Liver (tissue), 8 donors: ENCODE measurements at regions not wholly inside any gene's neighbourhood (a gene's known extent, or its start where the extent isn't known, plus 50 kb on each side); places are given as distances from the start of the nearest gene placed in this dataset.

ENCODE experiments used
- DNase-seq: peaks from one replicate; pipeline ENCODE4 v3.0.0-alpha.2; 2017; ENCODE audit warnings: low spot score
- H3K27ac ChIP-seq, 2 donors: one replicate each; pipeline ENCODE4 v1.7.0; 2013; ENCODE audit warnings: inconsistent platforms in 2 of 2, low read length in 2 of 2, control low read depth in 1 of 2, low read depth in 1 of 2, mild to moderate bottlenecking in 1 of 2
- H3K27me3 ChIP-seq, 4 donors: one replicate each; pipeline versions ENCODE4 v1.6.1 to v1.7.0; 2013; ENCODE audit warnings: low read length in 3 of 4, inconsistent platforms in 1 of 4, mild to moderate bottlenecking in 1 of 4, moderate library complexity in 1 of 4; ENCODE audit not compliant: control insufficient read depth in 4 of 4, insufficient read depth in 4 of 4
- H3K36me3 ChIP-seq, 4 donors: one replicate each; pipeline versions ENCODE4 v1.6.1 to v1.7.0; 2013; ENCODE audit warnings: low read length in 3 of 4, mild to moderate bottlenecking in 3 of 4, low read depth in 1 of 4, moderate library complexity in 1 of 4; ENCODE audit not compliant: control insufficient read depth in 4 of 4, insufficient read depth in 3 of 4
- H3K4me1 ChIP-seq, 4 donors: one replicate each; pipeline versions ENCODE4 v1.6.1 to v1.7.0; 2013; ENCODE audit warnings: low read length in 3 of 4, mild to moderate bottlenecking in 3 of 4, moderate library complexity in 1 of 4; ENCODE audit not compliant: control insufficient read depth in 4 of 4, insufficient read depth in 4 of 4
- H3K4me3 ChIP-seq, 3 donors: one replicate each; pipeline versions ENCODE4 v1.6.1 to v1.7.0; 2013; ENCODE audit warnings: low read length in 3 of 3, control low read depth in 1 of 3, low read depth in 1 of 3, mild to moderate bottlenecking in 1 of 3
- H3K9ac ChIP-seq, 2 donors: one replicate each; pipeline ENCODE4 v1.7.0; 2013; ENCODE audit warnings: low read length in 2 of 2, mild to moderate bottlenecking in 2 of 2, moderate library complexity in 2 of 2, control low read depth in 1 of 2, low read depth in 1 of 2
- H3K9me3 ChIP-seq, 4 donors: one replicate each; pipeline versions ENCODE4 v1.6.1 to v1.7.0; 2013; ENCODE audit warnings: low read length in 3 of 4; ENCODE audit not compliant: control insufficient read depth in 4 of 4
- EGR1 ChIP-seq, 2 donors: IDR thresholded peaks; 2 replicates each; pipeline ENCODE4 v1.6.1; 2016 to 2018; ENCODE audit warnings: antibody characterized with exemption in 2 of 2, low read depth in 2 of 2
- FOXA1 ChIP-seq: IDR thresholded peaks from 2 replicates; pipeline ENCODE4 v1.6.1; 2016; ENCODE audit warnings: antibody characterized with exemption
- FOXA2 ChIP-seq: IDR thresholded peaks from 2 replicates; pipeline ENCODE4 v1.6.1; 2016; ENCODE audit warnings: antibody characterized with exemption
- GABPA ChIP-seq, 2 donors: IDR thresholded peaks in 1 of 2; conservative IDR thresholded peaks in 1 of 2; 2 replicates each; pipeline ENCODE4 v1.6.1; 2016; ENCODE audit warnings: antibody characterized with exemption in 2 of 2, mild to moderate bottlenecking in 1 of 2, moderate library complexity in 1 of 2
- HNF4A ChIP-seq, 2 donors: conservative IDR thresholded peaks; 2 replicates each; pipeline ENCODE4 v1.6.1; 2016; ENCODE audit warnings: antibody characterized with exemption in 2 of 2, mild to moderate bottlenecking in 2 of 2
- HNF4G ChIP-seq: IDR thresholded peaks from 2 replicates; pipeline ENCODE4 v1.6.1; 2016; ENCODE audit warnings: antibody characterized with exemption
- JUND ChIP-seq, 2 donors: IDR thresholded peaks; 2 replicates each; pipeline ENCODE4 v1.6.1; 2016; ENCODE audit warnings: antibody characterized with exemption in 2 of 2
- NR2F2 ChIP-seq: IDR thresholded peaks from 2 replicates; pipeline ENCODE4 v1.6.1; 2016; ENCODE audit warnings: antibody characterized with exemption
- RAD21 ChIP-seq, 2 donors: IDR thresholded peaks; 2 replicates each; pipeline ENCODE4 v1.6.1; 2016; ENCODE audit warnings: antibody characterized with exemption in 2 of 2, mild to moderate bottlenecking in 2 of 2
- RXRA ChIP-seq, 2 donors: IDR thresholded peaks; 2 replicates each; pipeline ENCODE4 v1.6.1; 2017 to 2018; ENCODE audit warnings: antibody characterized with exemption in 2 of 2, mild to moderate bottlenecking in 1 of 2
- SP1 ChIP-seq: IDR thresholded peaks from 2 replicates; pipeline ENCODE4 v1.6.1; 2018; ENCODE audit warnings: antibody characterized with exemption, mild to moderate bottlenecking
- TAF1 ChIP-seq: conservative IDR thresholded peaks from 2 replicates; pipeline ENCODE4 v1.6.1; 2016; ENCODE audit warnings: antibody characterized with exemption, mild to moderate bottlenecking
- YY1 ChIP-seq: IDR thresholded peaks from 2 replicates; pipeline ENCODE4 v1.6.1; 2016; ENCODE audit warnings: antibody characterized with exemption, mild to moderate bottlenecking
- ZBTB33 ChIP-seq: IDR thresholded peaks from 2 replicates; pipeline ENCODE4 v1.6.1; 2016; ENCODE audit warnings: antibody characterized with exemption
- WGBS: extraction: QIAGEN DNeasy Blood & Tissue Kit; methylation state at CpG from one replicate; pipeline ENCODE4 v1.1.7; 2013; 5-methylcytosine and 5-hydroxymethylcytosine counted together
- TF ChIP-seq, protein P1 (sequence below): IDR thresholded peaks from 2 replicates; pipeline ENCODE4 v1.6.1; 2016; ENCODE audit warnings: antibody characterized with exemption
- TF ChIP-seq, protein P2 (sequence below): IDR thresholded peaks from 2 replicates; pipeline ENCODE4 v1.6.1; 2016; ENCODE audit warnings: antibody characterized with exemption, mild to moderate bottlenecking
- TF ChIP-seq, protein P3 (sequence below): fragments of 150-350 bp; IDR thresholded peaks from 2 replicates; pipeline ENCODE4 v1.5.1; 2017; ENCODE audit warnings: improper control_type of control experiment, low read depth, low read length; ENCODE audit not compliant: missing input control
- TF ChIP-seq, protein P4 (sequence below): IDR thresholded peaks from 2 replicates; pipeline ENCODE4 v1.6.1; 2016; ENCODE audit warnings: antibody characterized with exemption
- donor health status: healthy.
- donor health status: healthy.
- donor health status: healthy.
- donor health status: healthy.
- donor health status: healthy.

GRCh38 chr21:41622201-41622600 is 114.2 kb upstream of the TMPRSS2 start:
- Histone ChIP-seq H3K36me3 (no peaks in the 10 kb centered on the region), H3K27ac (no peak overlapping the region), H3K4me1 (no peaks in the 10 kb centered on the region), H3K27me3 (no peaks in the 10 kb centered on the region), H3K9me3 (no peaks in the 10 kb centered on the region), H3K4me3 (no peak overlapping the region), H3K9ac (no peak overlapping the region)
- TF ChIP-seq FOXA2 (no peak), RAD21 (IDR thresholded peaks at IDR 0.05) (no peak), TAF1 (no peak), YY1 (no peak), FOXA1 (no peak), NR2F2 (no peak), ZBTB33 (no peak), EGR1 (IDR thresholded peaks at IDR 0.05; ENCODE audit: low read depth in 2 of 2) (no peak), GABPA (IDR thresholded peaks at IDR 0.05 in 1 of 2, conservative IDR thresholded peaks at IDR 0.05 in 1 of 2) (no peak), HNF4A (conservative IDR thresholded peaks at IDR 0.05) (no peak), HNF4G (no peak), RXRA (IDR thresholded peaks at IDR 0.05) (no peak), SP1 (no peak), JUND (IDR thresholded peaks at IDR 0.05) (no peak)
- TF ChIP-seq, protein P1, sequence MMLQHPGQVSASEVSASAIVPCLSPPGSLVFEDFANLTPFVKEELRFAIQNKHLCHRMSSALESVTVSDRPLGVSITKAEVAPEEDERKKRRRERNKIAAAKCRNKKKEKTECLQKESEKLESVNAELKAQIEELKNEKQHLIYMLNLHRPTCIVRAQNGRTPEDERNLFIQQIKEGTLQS: no peak
- TF ChIP-seq, protein P2, sequence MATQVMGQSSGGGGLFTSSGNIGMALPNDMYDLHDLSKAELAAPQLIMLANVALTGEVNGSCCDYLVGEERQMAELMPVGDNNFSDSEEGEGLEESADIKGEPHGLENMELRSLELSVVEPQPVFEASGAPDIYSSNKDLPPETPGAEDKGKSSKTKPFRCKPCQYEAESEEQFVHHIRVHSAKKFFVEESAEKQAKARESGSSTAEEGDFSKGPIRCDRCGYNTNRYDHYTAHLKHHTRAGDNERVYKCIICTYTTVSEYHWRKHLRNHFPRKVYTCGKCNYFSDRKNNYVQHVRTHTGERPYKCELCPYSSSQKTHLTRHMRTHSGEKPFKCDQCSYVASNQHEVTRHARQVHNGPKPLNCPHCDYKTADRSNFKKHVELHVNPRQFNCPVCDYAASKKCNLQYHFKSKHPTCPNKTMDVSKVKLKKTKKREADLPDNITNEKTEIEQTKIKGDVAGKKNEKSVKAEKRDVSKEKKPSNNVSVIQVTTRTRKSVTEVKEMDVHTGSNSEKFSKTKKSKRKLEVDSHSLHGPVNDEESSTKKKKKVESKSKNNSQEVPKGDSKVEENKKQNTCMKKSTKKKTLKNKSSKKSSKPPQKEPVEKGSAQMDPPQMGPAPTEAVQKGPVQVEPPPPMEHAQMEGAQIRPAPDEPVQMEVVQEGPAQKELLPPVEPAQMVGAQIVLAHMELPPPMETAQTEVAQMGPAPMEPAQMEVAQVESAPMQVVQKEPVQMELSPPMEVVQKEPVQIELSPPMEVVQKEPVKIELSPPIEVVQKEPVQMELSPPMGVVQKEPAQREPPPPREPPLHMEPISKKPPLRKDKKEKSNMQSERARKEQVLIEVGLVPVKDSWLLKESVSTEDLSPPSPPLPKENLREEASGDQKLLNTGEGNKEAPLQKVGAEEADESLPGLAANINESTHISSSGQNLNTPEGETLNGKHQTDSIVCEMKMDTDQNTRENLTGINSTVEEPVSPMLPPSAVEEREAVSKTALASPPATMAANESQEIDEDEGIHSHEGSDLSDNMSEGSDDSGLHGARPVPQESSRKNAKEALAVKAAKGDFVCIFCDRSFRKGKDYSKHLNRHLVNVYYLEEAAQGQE: no peak
- TF ChIP-seq, protein P3, sequence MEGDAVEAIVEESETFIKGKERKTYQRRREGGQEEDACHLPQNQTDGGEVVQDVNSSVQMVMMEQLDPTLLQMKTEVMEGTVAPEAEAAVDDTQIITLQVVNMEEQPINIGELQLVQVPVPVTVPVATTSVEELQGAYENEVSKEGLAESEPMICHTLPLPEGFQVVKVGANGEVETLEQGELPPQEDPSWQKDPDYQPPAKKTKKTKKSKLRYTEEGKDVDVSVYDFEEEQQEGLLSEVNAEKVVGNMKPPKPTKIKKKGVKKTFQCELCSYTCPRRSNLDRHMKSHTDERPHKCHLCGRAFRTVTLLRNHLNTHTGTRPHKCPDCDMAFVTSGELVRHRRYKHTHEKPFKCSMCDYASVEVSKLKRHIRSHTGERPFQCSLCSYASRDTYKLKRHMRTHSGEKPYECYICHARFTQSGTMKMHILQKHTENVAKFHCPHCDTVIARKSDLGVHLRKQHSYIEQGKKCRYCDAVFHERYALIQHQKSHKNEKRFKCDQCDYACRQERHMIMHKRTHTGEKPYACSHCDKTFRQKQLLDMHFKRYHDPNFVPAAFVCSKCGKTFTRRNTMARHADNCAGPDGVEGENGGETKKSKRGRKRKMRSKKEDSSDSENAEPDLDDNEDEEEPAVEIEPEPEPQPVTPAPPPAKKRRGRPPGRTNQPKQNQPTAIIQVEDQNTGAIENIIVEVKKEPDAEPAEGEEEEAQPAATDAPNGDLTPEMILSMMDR: no peak
- TF ChIP-seq, protein P4, sequence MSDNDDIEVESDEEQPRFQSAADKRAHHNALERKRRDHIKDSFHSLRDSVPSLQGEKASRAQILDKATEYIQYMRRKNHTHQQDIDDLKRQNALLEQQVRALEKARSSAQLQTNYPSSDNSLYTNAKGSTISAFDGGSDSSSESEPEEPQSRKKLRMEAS: no peak
- no peak for DNase-seq
- WGBS: 84% methylated on average over 10 of the region's 10 CpGs

DNA sequence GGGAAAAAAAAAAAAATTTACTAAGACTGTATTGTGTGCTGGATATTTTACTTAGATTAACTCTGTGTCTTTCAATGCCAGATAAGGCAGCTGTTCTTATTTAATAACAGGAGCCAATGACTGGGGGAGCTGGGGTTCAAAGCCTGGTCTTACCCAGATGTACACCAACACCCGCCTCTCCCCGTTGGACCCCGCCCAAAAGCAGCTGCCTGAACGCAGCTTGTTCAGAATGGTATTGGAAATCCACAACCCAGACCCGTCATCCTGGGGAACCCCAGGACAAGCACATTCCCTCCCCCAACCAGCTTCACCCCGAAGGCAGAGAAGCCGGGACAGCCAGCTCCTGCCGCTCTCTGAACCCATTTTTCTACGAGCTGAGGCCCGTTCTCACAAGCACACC is 113.6 kb upstream of the TMPRSS2 start:
- no peak overlapping the region for H3K9ac ChIP-seq
- H3K9me3 ChIP-seq: no peaks in the 10 kb centered on the region
- H3K27me3 ChIP-seq: no peaks in the 10 kb centered on the region
- no peaks in the 10 kb centered on the region for H3K4me1 ChIP-seq
- DNase-seq: no peak
- 84% methylated on average over 10 of the region's 10 CpGs for WGBS
- H3K27ac ChIP-seq: no peak overlapping the region
- H3K4me3 ChIP-seq: no peak overlapping the region
- no peaks in the 10 kb centered on the region for H3K36me3 ChIP-seq
- TF ChIP-seq RAD21 (IDR thresholded peaks at IDR 0.05): no peak
- no peak for TF ChIP-seq TAF1
- TF ChIP-seq HNF4G: no peak
- no peak for TF ChIP-seq GABPA (IDR thresholded peaks at IDR 0.05 in 1 of 2, conservative IDR thresholded peaks at IDR 0.05 in 1 of 2)
- no peak for TF ChIP-seq YY1
